SIG-M5 treated with dmso at 0.1 percent for 504 hours (cell line): ENCODE measurements at regions not wholly inside any gene's neighbourhood (a gene's known extent, or its start where the extent isn't known, plus 50 kb on each side); places are given as distances from the start of the nearest gene placed in this dataset.
"Not testable (repeated sequence)": the region's sequence is repeated elsewhere in the genome, so short reads cannot be mapped to it uniquely, and the experiment has no call there.

Experiments used
- DNase-seq: peaks from one replicate; lab custom pipeline; 2025; ENCODE audit not compliant: unreplicated experiment; lab: John Stamatoyannopoulos, UW

DNA sequence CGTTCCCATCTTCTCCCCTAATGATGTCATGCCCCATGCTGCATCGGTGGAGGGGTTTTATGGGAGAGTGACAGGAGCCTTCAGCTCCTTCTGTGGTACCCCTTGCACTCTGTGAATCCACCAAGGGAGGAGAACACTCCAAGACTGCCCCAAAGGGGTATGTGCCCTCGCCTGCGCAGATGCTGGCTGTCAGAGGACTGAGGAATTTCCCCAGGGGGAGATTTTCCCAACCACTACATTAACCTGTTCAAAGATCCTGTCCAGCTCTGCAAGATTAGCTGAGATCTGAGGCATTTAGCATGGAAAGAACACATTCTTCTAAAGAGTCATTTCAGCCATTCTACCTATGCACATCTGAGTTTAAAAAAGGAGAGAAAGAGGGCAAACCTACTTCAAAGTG, 143.2 kb upstream of the ITGA6 start:
- no peak for DNase-seq

DNA sequence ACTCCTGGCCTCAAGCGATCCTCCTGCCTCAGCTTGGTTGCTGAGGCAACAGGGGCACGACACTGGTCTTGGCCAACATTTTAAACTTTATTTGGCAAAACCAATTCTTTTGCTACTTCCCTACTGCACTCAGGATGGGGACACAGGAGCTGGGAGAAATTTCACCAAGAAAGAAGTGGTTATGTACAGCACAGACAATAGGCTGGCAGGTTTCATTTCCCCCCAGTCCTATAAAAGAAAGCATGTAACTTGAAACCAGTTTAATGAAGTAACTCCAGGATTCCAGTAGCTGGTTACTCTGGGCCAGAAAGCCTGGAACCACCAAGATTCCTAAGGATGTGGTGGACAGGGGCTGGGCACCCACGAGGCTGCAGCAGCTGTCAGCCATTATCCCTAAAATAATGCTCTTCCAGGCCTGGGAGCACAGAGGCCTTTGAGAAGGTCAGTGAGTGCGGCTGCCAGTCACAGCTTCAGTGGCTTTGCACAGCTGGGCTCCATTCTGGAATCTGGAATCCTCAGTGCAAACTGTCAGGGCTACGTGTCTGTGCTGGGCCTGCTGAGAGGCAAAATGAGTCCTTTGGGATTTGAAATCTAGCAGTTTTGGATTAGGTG, 142.3 kb upstream of the ITGA6 start:
- DNase-seq, result peak; percentile 95

DNA sequence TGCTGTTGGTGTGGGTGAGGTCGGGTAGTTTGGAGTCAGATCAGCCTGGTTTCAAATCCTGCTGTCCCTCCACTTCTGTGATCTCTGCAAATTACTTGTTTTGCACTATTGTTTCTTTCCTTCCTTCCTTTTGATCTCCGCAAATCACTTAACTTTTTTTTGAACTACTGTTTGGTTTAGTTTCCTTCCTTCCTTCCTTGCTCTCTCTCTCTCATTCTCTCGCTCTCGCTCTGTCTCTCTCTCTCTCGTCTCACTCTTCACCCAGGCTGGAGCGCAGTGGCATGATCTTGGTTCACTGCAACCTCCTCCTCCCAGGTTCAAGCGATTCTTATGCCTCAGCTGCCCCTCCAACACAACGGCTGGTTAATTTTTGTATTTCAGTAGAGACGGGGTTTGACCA, 141.6 kb upstream of the ITGA6 start:
- DNase-seq, result no peak

DNA sequence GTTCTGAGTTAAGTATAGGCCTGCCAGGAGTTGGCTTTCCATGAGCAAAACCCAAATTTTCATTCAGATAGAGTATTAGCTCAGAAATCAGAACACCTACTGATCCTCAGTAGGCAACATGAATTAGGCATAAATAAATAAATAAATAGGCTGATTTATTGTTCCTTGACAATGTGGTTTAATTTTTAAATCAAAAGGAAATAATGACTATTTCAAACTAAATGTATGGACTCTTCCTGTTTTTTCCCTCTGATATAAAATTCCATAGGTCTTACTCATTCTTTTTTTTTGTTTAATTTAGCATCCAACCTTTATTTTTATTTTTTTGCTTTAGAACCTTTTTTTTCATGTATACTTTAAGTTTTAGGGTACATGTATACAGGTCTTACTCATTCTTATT, 140.2 kb upstream of the ITGA6 start:
- no peak for DNase-seq

DNA sequence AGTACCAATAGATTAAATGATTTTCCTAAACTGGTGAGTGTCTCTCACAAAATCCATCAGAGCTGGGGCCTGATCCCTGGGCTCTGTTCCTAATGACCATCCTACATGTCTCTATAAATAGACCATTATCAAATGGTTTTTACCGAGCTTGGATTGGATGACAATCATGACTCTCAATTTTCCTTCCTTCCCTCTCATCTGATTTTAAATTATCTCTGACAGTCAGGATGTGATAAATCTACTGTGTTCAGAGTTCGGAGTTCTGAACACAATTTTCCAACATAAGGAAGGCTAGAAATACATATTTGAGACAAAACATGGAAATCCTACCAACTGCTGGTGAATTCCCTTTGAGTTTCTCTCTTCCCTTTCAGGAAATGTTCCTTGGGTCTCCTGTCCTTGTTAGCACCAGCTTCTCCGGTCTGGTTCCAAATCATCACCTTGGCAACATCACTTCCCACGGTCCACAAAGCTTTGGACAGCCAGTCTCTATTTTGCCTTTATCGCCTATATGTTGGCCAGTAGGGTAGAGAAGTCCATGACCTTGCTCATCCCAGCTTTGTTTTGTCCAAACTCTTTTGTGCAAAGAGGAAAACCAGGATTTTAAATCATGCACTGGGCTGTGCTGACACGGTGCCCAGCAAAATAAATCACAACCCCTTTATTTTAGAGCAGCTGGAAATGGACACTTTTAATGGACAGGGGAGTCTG, 139.6 kb upstream of the ITGA6 start:
- no peak for DNase-seq

DNA sequence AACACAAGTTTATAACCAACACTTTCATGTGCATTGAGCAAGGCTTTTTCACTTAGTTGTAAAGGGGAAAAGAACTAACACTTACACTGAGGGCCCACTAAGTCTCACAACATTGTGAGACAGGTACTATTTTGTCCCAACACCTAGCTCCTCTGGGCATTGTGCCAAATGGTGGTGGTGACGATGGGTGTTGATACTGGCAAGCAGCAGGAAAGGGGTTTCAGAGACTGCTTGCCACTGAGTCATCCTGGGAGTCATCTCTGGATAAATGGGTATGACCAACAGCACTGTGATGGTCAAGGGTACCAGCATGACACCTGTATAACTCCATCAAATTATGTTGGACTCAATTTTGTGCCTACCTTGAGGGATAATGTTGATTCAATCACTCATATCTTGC, 138.8 kb upstream of the ITGA6 start:
- no peak for DNase-seq

DNA sequence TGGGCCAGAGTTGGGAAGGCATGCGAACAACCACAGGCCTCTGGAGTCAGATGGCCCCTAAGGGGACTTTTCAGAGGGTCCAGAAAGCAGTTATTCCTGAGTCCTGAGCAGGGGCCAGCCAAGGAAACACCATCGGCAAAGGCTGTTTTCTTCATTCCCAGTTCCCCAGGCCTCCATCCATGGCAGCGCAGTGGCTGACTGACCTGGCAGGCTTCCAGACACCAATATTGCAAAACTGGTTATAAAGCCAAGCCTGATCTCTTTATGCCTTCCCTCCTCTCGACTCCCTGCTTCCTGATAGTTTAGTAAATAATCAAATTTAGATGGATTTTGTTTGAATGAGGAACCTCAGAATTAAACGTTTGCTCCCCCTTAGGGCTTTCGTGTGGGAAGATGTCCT, 133.4 kb upstream of the ITGA6 start:
- peak; percentile 27 for DNase-seq

DNA sequence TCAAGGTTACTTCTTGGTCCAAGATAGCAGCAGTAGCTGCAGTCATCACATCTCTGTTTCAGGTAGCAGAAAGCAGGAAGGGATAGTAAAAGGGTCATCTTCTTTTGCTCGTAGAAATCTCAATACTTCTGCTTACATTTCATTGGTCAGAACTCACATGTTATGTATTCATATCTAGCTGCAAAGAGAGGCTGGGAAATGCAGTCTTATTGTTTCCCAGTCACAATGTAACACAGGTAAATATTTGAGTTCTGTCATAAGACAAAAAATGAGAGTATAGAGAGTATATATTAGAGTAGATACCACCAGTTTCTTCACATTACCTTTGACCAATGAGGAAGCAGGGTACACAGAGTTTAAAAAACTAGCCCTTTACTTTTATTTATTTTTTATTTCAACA, 132.4 kb upstream of the ITGA6 start:
- no peak for DNase-seq

DNA sequence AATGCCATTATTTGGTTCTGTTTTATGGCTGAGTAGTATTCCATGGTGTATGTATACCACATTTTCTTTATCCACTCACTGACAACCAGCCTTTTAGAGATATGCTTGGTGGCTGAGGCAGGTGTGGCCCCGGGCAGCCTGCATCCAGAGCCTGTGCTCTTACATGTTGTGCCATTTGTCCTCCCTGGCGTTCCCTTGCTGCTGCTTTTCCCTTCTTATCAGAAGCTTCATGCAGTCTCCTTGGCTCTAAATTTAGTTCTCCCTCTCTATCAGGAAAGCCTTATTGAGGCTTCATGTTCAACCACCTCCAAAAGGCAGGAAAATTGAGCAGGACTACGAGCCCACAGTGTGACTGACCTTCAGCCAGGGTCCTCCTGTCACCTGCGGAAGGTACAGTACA, 131.7 kb upstream of the ITGA6 start:
- DNase-seq, result no peak

DNA sequence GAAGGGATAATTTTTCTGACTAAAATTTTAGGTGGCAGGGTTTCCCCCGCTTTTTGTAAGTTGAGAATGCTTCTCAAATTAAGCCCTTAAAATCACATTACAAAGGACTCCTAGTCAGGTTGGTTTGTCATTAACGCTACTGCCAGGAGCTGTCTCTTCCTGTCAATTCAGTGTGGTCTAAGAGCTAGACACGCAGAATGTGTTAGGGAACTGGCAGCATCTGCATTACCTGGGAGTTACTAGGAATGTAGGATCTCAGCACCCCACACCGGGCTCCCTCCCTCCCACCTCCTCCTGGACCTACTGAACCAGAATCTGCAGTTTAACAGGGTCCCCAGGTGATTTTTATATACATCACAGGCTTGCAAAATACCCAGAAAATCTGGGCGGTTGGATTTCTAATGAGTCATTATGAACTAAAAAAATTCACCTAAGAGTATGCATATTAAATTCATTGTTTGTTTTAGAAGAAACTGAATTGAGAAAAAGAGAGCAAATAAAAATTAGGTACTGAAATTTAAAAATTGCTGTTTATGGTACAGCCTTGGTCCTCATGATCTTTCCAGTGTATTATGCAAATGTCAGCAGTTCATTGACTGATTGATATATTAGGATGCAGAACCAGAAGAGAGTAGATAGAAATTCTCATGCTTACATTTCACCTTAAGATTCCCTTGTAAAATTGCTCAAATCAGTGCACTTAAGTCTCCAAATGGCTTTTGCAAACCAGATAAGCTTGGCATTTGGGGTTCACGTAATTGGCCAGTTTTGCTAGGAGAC, 130.9 kb upstream of the ITGA6 start:
- no peak for DNase-seq

DNA sequence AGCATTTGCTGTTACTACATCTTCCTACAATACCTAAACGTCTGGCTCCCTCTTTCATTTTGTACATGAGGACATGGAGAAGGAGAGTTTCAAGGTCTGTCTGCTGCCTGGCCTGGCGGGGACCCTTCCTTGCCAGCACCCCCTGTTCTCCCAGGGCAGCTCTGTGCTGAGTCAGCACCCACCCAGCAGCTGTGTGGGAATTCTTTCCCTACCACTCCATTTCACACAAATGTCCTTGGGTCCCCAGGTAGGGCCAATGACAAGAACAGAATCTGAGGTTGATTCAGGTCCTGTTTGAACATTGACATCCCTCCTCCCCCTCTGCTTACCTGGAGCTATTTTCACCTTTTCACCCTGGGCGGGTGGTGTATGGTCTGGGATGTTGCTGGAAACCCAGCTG, 129.9 kb upstream of the ITGA6 start:
- no peak for DNase-seq

DNA sequence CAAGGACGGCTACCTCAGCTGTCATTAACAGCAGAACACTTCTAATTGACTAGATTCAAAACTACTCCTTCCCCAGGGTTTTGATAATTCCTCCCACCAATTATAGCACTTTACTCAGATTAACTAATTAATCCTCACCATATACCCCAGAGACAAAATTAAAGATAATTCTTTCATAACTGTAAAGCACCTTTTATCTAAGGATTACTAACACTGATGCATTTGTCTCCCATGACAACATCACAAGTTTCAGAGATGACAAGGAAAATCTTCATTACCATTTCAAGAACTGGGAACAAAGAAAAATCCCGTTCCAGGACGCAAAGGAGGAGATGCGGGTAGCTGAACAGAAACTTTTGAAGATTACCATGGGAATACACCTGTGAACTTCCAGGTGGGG, 129.4 kb upstream of the ITGA6 start:
- DNase-seq, result no peak

DNA sequence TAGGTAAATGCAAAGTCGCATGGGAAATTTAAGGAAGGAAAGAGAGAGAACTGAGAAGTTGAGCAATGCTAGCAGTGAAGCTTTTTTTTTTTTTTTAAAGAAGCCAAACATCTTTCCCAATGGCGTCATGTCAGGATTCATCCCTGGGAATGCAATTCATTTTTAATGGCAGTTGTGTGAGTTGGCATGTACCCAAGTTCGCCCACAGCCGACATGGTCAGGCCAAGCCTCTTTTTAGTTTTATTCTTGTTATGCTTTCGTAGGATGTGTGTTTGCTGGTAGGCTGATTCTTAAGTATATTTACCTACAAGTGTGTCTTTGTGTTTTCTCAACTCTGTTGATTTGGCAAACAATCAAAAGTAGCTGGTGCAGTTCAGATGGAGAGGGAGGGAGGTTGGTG, 127.6 kb upstream of the ITGA6 start:
- peak; percentile 33 for DNase-seq

DNA sequence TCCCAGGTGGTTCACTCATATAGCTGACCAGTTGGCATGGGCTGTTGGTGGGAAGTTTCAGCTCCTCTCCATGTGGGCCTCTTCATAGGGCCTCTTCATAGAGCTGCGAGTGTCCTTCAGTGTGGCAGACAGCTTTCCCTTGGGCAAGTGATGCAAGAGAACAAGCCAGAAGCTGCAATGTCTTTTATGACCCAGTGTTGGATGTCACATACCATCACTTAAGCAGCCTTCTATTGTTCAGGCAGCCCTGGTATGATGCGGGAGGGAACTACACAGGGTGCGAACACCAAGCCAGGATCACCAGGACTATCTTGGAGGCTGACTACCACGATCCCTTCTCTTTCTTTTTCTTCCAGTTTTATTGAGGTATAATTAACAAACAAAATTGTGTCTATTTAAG, 126.5 kb upstream of the ITGA6 start:
- no peak for DNase-seq

DNA sequence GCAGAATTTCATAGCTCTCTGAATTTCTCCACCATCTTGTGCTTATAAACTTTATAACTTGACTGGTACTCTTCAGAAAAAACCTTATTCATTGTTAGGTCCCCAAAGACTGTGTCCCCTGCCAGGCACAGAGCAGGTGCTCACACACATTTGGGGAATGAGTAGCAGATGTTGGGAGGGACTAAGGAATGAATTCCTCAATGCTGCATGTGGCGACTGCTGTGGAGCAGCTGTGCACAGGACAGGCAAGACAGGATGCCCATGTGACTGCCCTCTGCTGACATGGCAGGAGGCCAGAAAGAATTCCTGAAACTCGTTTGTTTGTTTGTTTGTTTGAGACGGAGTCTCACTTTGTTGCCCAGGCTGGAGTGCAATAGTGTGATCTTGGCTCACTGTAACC, 122.3 kb upstream of the ITGA6 start:
- DNase-seq, result no peak

DNA sequence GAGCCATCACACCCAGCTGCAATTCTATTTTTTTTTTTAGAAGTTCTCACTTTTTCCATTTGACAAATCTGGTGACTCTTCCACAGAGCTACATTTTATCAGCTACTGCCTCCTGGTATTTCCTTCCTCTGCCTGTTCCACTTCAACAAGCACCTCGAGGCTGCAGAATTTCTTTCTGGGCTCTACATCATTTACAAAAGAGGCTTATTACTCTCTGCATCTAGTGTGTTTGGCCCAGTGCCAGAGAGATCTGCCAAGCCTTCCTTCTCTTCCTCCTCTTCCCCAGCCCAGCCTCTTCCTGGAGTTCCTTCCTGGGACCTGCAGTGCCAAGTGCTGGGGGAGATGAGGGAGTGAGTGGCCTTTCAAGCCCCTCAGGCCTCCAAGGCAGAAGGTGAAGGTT, 119.6 kb upstream of the ITGA6 start:
- DNase-seq, result no peak

DNA sequence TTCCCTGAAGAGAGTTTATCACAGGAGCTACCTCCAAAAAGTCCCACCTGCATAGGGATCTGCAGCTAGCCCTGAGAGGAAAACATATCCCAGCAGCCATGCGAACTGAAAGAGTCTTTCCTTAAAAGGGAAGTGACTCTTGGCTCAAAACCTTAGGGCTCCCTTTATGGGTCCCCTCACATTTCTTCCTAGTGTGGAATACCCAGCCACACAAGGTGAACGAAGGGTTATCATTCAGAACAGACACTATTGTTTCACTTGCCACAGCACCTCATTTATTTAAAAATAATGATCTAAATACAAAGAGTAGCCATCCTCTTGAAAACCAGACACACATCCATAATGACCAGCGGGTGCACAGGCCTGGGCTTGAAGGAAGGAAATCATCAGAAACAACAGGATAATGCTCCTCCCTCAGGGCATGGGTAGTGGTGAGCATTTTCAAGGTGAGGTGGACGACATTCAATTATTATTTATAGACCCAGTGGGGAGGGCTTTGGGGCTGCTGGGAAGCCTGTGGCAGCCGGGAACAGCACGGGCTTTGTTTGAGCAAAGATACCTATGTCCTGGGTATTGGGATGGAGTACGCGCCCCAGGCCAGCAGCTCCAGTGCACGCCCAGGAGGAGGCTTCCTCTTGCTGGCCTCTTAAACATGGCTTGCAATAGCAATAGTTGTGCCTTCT, 119.0 kb upstream of the ITGA6 start:
- no peak for DNase-seq

DNA sequence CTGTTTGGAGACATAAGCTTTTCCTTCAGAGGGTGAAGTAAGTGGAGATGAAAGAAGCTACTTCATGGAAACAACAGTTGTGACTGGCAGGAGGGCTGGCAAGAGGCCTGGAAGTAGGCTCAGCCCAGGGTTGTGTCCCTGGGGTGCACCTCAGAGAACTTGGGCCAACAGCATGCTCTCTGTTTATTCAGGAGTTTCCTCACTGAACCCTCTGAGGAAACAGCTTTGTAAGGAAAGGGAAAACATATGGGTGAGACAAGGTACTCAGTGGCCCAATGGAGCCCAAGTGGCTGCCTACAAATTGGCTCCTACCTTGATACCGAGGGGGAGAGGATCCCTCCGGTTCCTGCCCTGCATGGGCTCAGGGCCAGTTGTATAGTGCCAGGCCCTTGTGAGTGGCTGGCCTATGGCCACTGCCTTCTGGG, 115.5 kb upstream of the ITGA6 start:
- DNase-seq, result no peak

DNA sequence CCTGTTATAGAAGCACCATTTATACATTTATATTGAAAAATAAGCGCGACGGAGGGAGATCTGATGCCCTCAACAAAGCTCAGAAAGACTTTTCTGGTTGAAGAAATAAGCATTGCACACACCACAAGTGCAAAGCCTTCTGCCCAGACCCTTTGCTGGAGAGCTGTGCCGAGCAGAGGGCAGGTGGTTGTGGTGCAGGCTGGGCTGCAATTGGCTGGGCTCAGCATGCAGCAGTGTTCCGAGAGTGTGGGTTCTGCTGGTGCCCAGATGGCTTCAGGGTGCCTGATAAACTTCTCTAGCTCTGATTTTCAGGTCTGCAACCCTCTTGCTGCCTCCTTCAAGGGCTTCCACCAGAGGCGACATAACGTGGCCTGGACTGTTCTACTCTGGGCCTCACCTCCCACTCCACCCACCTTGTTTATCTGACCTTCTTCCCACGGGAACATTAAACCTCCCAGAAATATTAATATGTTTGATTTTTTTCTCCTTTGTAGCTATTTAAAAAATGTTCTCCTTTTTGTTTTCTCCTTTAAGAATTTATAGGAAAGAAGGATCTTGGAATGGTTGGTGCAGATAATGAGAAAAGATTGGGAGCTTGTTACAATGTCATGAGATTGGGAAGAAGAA, 113.6 kb upstream of the ITGA6 start:
- no peak for DNase-seq

DNA sequence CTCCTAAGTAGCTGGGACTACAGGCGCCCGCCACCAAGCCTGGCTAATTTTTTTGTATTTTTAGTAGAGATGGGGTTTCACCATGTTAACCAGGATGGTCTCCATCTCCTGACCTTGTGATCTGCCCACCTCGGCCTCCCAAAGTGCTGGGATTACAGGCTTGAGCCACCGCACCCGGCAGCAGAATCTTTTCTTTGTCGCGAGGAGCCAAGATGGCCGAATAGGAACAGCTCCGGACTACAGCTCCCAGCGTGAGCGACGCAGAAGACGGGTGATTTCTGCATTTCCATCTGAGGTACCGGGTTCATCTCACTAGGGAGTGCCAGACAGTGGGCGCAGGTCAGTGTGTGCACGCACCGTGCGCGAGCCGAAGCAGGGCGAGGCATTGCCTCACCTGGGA, 112.3 kb upstream of the ITGA6 start:
- DNase-seq, result not testable (repeated sequence)

DNA sequence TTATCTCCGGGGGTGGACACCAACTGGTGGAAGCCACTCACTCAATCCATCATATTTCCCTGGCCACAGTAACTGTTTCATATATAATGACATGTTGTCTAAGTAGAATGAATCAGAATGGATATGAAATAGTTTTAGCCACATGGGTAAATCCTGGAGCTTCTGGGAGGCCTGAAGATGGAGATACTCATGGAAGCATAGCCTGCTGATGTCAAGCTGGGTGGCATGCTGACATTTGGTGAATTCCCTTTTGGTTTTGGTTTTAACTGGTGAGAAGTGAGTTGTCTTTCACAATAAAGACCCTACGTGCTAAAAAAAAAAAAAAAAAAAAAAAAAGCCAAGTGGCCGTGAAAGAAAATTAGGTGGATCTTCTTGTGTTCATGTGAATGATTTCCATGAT, 105.3 kb upstream of the ITGA6 start:
- DNase-seq, result no peak
